GM21526 (cell line): ENCODE measurements at regions not wholly inside any gene's neighbourhood (a gene's known extent, or its start where the extent isn't known, plus 50 kb on each side); places are given as distances from the start of the nearest gene placed in this dataset.
"Not testable (repeated sequence)": the region's sequence is repeated elsewhere in the genome, so short reads cannot be mapped to it uniquely, and the experiment has no call there.

ENCODE experiments used
- ATAC-seq: cut with Tn5 transposase; IDR thresholded peaks from one replicate; pipeline ENCODE4 v1.9.1; 2021; ENCODE audit warnings: moderate library complexity; ENCODE audit not compliant: unreplicated experiment, low FRiP score

DNA sequence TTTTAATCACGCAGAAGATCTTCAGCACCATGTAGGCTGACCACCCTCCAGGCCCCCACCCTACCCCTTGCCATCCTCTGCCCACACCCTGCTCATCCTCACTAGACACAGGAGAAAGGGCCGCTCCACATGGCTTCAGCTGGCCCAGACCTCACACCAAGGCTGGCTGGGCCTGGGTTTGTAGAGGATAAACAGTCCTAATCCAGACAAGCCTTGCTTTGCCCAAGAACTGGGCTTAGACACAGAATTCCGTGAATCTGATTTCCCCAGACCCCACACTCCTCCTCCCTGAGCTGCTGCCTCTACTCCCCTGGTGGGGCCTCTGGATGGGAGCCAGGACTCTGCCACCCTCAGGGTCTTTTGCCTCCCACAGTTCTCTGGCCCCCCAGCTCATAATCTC is 185.3 kb downstream of the CYP26B1 start:
- no peak for ATAC-seq

DNA sequence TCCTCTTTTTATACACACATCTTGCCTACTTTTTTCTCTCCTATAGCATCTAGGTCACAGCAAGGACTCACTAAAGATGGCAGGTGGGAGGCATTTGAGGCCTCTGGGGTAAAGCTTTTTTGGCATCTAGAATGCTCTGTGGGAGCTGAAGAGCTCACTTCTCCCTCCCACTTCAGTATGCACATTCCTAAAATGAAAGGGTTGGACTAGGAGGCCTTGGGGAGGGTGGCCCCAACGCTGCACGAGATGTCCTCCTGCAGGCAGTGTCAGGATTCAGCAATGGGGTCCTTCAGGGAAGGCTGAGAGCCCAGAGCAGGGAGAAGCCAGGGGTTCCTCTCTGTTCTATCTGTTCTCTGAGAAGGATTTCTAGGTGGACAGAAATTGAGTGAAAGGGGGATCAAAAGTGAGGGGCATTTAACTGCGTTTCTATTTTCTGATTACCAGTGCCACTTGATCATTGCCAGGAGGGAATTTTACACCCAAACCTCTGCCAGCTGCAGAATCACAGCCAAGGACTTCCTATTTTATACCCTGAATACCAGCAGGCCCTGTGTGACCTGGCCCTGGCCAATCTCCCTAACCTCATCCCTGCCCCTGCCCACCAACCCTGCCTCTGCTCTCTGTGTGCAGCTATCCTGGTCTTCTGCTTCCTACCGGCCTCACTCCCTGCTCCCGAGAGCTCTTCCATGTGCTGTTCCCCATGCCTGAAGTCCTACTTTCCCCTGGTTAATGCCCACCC is 186.2 kb downstream of the CYP26B1 start:
- no peak for ATAC-seq

DNA sequence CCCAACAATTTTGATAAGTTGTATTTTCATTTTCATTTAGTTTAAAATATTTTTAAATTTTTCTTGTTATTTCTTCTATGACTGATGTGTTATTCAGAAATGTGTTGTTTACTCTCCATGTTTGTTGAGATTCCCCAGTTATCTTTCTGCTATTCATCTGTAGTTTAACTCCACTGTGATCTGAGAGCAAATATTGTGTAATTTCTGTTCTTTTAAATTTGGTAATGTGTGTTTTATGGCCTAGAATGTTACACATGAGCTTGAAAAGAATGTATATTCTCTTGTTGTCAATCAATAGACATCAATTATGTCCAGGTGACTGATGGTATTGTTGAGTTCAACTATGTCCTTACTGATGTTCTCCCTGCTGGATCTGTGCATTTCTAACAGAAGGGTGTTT is 188.2 kb downstream of the CYP26B1 start:
- ATAC-seq, result no peak

DNA sequence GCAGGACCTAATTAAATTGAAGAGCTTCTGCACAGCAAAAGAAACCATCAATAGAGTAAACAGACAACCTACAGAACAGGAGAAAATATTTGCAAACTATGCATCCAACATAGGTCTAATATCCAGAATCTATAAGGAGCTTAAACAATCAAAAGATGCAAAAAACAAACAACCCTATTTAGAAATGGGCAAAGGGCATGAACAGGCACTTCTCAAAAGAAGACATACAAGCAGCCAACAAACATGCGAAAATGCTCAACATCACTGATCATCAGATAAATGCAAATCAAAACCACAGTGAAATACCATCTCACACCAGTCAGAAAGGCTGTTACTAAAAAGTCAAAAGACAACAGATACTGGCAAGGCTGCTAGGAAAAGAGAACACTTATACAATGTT is 189.2 kb downstream of the CYP26B1 start:
- ATAC-seq, result not testable (repeated sequence)

DNA sequence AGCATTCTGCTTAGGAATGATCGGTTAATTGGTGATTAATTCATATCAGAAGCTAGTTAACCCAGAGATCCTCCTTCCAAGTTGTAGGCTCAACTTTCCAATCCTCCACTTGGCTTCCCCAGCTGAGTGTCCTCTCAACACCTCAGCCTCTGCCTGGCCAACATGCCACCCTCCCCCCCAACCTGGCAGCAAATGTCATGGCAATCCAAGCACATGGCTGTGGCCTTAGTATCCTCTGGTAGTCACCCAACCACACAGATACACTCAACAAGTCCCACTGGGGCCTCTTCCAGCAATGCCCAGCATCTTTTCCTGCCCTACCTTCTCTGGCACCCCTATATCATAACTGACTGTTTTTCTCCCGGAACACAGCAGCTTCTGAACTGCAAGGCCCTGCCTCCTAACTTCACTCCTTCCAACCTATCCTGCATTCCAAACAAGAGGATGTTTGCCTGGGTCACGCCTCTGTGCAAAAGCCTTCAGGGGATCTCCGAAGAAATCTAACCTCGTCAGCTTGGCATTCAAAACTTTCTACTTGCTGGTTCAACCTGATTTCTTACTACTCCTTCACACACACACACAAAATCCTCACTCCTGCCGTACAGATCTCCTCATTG is 195.0 kb downstream of the CYP26B1 start:
- no peak for ATAC-seq

DNA sequence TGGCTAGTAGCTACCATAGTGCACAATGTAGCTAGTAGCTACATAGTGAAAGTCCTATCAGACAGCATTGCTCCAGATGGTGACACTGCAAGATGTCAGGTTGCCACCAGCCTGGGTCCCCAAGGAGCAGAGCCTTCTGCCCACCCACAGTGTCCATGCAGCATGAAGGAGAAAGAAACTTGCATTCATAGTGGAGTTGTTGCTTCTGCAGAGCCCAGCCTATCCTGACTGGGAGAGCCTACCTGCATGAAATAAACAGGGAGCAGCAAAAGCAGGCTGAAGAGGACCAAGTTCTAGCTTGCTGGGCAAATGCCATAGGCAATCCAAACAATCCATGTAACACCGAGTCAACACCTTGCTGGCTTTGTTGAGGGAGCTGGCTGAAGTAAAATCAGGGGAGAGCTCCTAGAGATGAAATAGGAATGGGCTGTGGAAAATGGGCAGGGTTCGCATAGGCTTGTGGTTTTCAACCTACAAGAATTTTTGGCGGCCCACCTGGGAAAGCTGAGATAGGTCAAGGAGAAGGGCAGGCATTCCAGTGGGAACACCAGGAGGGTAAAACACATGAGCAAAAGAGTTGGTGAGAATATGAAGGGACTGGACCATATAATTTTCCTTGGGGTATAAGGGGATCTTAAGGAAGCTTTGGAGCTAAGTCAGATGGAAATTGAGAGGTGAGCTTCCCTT is 195.8 kb downstream of the CYP26B1 start:
- no peak for ATAC-seq

DNA sequence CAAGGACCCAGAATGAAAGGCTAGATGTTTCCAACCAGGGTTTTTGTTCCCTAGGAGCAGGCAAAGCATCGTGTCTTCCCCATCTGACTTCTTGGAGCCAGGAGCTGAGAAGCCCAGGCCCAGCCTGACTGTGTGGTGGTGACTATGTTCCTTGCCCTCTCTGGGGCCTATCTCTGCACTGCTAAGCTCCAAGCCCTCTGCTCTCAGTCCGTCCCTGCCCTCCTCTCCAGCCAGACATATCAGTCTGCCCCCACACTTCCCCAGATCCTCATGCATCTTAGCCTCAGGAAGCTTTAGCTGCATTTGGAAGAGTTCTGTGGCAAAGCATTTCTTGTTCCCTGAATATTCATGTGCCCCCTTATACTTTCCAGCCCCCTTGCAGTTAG is 196.6 kb downstream of the CYP26B1 start:
- ATAC-seq, result no peak

DNA sequence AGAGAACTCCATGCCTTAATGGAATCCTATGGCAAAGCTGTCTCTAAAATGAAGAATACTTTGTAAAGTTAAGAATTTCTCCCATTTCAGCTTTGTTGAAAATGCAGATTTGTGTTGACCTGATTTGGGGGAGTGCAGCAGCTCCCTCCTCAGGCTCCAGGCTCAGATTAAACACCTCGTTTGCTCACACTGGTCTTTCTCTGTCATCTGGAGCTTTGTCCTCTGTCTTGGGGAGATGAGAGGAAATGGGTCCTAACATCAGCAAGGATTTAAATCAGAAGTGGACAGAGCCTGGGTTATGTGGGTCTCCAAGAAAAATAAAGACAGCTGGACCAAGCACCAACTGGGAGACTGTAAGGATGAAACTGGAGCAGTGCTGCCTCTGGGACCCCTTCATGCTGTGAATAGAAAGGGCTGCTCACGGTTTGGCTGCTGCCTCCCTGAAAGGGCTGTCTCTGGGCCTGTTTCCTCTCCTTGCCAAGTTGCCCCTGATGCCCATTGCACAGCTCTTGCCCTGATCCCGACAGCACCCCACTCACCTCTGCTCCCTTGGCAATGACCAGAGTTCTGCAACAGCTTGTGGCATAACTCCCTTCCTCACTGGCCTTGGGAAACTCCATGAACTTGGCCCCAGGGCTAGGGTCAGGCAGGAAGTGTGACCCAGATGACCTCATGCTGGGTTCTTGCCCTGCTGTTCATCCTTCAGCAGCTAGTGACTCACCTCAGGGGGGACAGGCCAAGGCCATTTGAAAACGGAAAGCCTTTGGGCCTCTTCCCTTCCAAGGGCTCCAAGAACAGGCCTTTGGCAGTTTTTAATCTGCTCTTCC is 197.2 kb downstream of the CYP26B1 start:
- no peak for ATAC-seq

DNA sequence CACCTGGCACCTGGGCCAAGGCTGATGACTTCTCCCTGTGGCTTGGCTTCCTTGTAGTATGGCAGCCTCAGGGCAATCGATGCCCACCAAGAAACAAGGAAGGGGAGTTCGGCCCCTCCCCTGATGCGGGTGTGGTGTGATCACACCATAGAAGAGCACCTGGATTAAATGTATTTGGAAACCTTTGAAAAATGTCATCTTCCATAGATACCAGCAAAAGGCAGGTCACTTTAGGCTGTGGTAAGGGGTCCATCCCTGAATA is 198.2 kb downstream of the CYP26B1 start:
- ATAC-seq, result no peak

DNA sequence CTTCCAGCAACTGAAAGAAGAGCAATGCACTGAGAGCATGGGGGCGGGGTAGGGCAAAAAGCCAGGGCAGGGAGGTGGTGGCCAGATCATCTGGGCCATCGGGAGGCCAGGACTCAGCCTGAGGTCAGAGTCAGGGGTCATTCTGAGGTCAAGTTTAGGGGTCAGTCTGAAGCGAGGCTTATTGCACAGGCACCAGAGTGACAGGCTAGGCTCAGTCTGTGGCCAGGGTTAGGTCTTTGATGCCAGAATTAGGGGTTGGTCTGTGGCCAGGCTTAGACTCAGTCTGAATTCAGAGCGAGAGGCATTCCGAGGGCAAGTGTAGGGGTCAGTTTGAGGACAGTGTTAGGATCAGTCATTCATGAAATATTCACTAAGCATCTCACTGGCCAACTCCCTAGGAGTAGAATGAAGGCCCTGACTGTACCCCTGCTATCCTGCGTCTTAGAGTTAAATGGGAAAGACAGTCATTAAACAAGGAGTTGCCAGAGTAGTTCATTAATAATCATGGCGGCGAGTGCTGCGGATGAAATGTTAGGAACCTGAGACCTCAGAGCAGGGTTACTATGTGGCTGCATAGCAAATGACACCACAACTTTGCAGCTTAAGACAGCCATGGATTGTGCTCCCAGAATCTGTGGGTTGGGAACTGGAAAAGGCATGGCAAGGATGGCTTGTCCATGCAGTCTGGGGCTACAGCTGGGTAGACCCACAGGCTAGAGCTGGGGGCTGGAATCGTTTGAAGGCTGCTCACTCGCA is 198.7 kb downstream of the CYP26B1 start:
- ATAC-seq, result no peak

DNA sequence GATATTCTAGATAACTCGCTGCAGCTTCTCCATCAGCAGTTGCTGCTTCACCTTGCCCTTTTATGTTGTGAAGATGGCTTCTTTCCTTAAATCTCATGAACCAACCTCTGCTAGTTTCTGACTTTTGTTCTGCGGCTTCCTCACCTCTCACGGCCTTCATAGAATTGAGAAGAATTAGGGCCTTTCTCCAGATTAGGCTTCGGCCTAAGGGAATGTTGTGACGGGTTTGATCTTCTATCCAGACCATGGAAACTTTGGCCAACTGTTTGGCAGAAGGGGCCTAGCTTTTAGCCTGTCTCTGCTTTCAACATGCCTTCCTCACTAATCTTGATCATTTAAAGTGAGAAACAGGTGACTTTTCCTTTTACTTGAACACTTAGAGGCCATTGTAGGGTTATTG is 199.9 kb downstream of the CYP26B1 start:
- no peak for ATAC-seq

DNA sequence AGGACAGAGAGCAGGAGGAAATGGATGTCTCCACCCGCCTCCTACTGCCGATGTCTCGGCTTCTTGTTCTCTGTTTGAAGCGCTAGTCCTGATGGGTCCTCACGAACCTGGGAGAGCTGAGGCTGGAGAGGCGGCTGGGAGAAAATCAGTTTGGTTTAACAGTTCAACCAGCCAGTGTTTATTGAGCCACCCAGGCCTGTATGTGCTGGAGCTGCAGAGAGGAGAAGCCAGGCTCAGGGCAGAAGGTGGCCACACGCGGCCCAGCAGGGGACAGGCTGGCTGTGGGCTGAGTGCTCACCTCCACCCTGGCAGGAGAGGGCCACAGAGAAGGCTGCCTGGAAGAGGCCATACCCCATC is 202.1 kb downstream of the CYP26B1 start:
- no peak for ATAC-seq

DNA sequence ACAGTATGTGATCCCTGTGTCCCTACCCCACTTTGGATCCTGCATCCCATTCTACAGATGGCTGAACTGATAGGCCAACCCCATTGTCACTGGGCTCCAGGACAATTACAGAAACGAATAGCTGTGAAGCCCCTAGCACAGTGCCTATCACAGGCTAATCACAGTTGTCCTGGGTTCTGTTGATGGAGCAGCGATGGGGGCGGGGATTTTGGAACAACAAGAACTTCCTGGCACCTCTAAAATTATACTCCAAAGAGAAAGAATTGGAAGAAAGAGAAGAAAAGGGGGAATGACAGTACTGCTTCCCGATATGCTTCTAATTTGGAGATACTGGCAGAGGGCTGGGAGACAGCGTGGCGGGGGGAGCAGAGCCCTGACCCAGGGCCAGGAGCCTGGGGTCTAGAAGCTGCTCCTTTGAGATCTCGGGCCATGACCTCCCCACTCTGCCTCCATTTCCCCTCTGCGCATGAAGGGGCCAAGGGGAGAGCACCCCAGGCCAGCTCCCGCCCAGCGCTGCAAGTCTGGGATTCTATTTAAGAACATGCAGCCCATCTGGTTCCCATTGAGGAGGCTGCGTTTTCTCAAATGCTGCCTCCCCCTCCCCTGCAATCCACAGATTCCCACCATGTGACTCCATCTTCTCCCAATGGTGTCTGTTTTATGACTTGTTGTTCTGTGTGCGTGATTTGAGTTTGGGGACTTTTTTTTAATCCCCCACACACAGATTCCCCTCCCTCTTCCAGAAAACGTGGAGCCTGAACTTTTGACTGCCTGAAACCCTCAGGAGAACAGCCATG is 202.7 kb downstream of the CYP26B1 start:
- no peak for ATAC-seq

DNA sequence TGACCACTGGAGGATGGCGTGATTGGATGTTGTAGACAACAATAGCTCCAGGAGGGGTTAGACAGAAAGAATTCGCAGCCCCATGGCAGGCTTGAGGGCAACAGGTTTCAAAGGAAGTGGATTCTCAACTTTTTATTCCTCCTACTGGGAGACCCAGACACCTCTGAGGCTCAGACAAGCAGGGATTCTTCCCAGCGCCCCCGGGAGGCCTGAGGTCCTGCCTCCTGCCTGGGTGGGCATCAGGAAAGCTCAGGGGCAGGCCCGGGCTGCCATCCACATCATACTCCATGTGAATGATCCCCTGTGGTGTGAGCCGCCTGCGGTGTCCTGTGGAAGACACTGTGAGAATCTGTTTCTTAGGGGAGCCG is 203.5 kb downstream of the CYP26B1 start:
- ATAC-seq, result no peak

DNA sequence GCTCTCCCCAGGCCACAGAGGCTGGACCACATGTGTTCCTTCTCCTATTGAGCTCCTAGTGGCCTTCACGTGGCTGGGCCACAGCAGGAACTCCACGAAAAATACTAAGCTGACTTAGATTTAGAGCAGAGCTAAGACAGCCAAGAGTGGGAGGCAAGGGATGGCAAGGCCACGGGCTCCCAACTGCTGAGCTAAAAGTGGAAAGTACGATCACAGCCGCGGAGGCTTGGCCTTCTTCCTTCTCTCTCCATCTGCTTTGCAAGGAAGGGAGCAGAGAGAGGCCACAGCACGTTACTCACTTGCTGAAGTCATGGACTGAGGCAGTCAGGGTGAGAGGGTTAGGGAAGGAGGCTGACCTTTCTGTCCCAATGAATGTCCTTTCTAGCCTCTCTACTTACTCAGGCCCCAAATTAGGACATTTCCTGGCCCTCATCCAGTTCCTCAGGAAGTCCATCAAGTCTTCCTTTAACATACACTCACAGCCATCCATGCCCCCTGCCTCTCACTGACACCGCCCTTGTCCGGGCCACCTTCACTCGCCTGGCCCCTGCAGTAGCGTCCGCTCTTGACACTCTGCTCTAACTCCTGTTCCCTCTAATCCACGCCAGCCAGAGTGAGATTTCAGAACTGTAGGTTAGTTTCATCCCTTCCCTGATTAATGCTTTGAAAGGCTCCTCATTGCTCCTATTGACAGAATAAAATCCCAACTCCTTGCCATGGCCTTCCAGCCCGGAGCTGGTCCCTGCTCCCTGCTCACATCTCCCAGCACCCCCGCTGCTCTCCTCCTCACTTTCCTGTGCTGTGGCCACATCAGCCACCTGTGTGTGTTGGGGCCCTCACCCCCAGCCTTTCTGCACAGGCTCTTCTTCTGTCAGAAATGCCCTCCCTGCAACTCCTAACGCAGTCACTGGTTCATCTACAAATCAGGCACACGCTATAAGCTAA is 204.2 kb downstream of the CYP26B1 start:
- no peak for ATAC-seq

DNA sequence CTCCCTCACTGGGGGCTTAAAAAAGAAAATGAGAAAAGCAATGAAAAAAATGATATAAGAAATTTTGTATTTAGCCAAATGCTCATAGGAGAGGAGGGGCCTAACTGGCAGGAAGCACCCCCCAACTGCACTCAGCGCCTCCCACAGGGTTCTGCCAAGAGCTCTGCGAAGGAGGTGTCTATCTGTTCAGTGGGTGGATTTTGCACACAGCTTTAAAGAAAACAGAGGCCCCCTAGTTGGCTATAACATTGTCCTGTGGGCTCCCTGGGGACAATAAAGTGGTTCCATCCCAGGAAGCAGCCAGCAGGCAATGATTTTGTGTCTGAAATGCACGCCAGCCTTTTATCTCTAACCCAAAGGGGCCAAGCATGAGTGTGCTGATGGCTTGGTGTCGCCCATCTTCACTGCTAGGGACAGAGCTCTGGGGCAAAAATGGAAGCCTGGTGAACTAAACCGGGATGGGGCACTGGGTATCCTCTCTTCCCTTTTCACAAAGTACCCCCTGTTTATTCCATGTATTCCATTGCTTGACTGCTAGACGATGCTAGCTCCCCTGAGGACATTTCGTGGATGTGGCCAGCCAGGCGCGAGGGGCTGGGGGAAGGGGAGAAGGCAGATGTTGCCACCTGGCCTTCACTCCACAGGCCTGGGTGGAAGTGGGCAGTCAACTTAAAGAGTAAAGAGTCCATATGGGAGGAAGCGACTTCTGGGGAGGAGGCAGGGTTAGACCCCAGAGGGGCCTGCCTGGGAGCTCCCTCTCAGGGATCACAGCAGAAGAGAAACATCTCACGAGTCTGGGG is 205.7 kb downstream of the CYP26B1 start:
- no peak for ATAC-seq

DNA sequence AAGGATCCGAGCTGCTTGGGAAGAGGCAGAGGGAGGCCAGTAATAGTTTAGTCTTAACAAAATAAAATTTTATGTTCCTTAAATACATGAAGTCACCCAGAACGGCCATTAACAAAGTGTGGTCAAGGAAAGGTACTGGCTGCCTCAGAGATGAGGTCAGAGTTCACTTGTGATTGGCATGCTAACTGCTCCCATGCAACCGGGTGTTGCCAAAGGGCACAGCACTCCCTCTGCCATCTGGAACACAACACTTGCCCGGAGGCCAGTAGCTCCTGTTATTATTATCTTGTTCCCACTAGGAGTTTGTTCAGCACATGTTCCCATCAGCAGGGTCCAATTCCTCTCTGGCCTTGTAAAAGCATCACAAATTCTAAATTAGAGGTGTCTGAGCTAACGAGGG is 207.0 kb downstream of the CYP26B1 start:
- ATAC-seq, result no peak
